NCI-H446 treated with DMSO at 0.1 percent for 48 hours (cell line): ENCODE measurements at regions not wholly inside any gene's neighbourhood (a gene's known extent, or its start where the extent isn't known, plus 50 kb on each side); places are given as distances from the start of the nearest gene placed in this dataset.

ENCODE experiments used
- DNase-seq: peaks from one replicate; lab custom pipeline; 2025; lab: John Stamatoyannopoulos, UW

- no peak for DNase-seq
Observed at GRCh38 chr3:194279701-194280360, 71.3 kb downstream of the CPN2 start.

- no peak for DNase-seq
Observed at GRCh38 chr3:194280777-194281176, 70.4 kb downstream of the CPN2 start.

- DNase-seq = no peak
Observed at GRCh38 chr3:194281306-194281705, 69.8 kb downstream of the CPN2 start.

- no peak for DNase-seq
Observed at GRCh38 chr3:194281766-194282165, 69.4 kb downstream of the CPN2 start.

GRCh38 chr3:194282436-194283122 lies 68.5 kb downstream of the CPN2 start:
- no peak for DNase-seq

- no peak for DNase-seq
Observed at GRCh38 chr3:194283221-194284006, 67.7 kb downstream of the CPN2 start.

GRCh38 chr3:194284351-194284750 lies 66.8 kb downstream of the CPN2 start:
- no peak for DNase-seq

GRCh38 chr3:194285024-194285849 lies 65.9 kb downstream of the CPN2 start:
- no peak for DNase-seq

GRCh38 chr3:194285850-194286197 lies 65.3 kb downstream of the CPN2 start:
- no peak for DNase-seq

GRCh38 chr3:194286375-194287146 lies 64.6 kb downstream of the CPN2 start:
- no peak for DNase-seq

GRCh38 chr3:194287374-194287773 lies 63.8 kb downstream of the CPN2 start:
- no peak for DNase-seq

- DNase-seq = no peak
Observed at GRCh38 chr3:194287977-194288706, 63.0 kb downstream of the CPN2 start.
